ENCODE measurements at regions not wholly inside any gene's neighbourhood (a gene's known extent, or its start where the extent isn't known, plus 50 kb on each side); places are given as distances from the start of the nearest gene placed in this dataset.
"Not testable (repeated sequence)": the region's sequence is repeated elsewhere in the genome, so short reads cannot be mapped to it uniquely, and the experiment has no call there.

- Histone ChIP-seq H3K9me3 (ENCODE audit: low read length) (no peaks in the 10 kb centered on the region), H3K4me1 (ENCODE audit: insufficient read depth, low read length) (no peaks in the 10 kb centered on the region), H2AFZ (ENCODE audit: low read depth, low read length) (no peak overlapping the region), H3K36me3 (ENCODE audit: insufficient read depth, low read length) (no peaks in the 10 kb centered on the region), H3K4me3 (ENCODE audit: low read length) (no peak overlapping the region), H3K27me3 (ENCODE audit: insufficient read depth, low read length) (no peaks in the 10 kb centered on the region)
These were observed 246.1 kb downstream of the OR4C45 start for GRCh38 chr11:50278756-50279155.

- H3K9me3 ChIP-seq (ENCODE audit: low read length), result no peaks in the 10 kb centered on the region
- no peaks in the 10 kb centered on the region for H3K36me3 ChIP-seq (ENCODE audit: insufficient read depth, low read length)
- H2AFZ ChIP-seq (ENCODE audit: low read depth, low read length), result no peak overlapping the region
- no peaks in the 10 kb centered on the region for H3K27me3 ChIP-seq (ENCODE audit: insufficient read depth, low read length)
- no peaks in the 10 kb centered on the region for H3K4me1 ChIP-seq (ENCODE audit: insufficient read depth, low read length)
- H3K4me3 ChIP-seq (ENCODE audit: low read length), result peak overlapping the region; percentile 36
These were observed 265.7 kb downstream of the OR4C45 start for GRCh38 chr11:50298182-50298988.

GRCh38 chr11:50330723-50331122, 298.0 kb downstream of the OR4C45 start:
- not testable (repeated sequence) for H3K9me3 ChIP-seq (ENCODE audit: low read length)

GRCh38 chr11:50333861-50334260, 301.2 kb downstream of the OR4C45 start:
- Histone ChIP-seq H3K27me3 (ENCODE audit: insufficient read depth, low read length) (no peaks in the 10 kb centered on the region), H3K4me1 (ENCODE audit: insufficient read depth, low read length) (no peaks in the 10 kb centered on the region), H2AFZ (ENCODE audit: low read depth, low read length) (no peak overlapping the region), H3K4me3 (ENCODE audit: low read length) (no peak overlapping the region), H3K36me3 (ENCODE audit: insufficient read depth, low read length) (no peaks in the 10 kb centered on the region), H3K9me3 (ENCODE audit: low read length) (no peaks in the 10 kb centered on the region)

More at GRCh38 chr11:50330723-50331122, 298.0 kb downstream of the OR4C45 start:
- H3K4me1 ChIP-seq (ENCODE audit: insufficient read depth, low read length); H3K36me3 ChIP-seq (ENCODE audit: insufficient read depth, low read length); H3K4me3 ChIP-seq (ENCODE audit: low read length); H2AFZ ChIP-seq (ENCODE audit: low read depth, low read length); H3K27me3 ChIP-seq (ENCODE audit: insufficient read depth, low read length): not testable (repeated sequence)

- H3K4me3 ChIP-seq (ENCODE audit: low read length); H2AFZ ChIP-seq (ENCODE audit: low read depth, low read length); H3K27me3 ChIP-seq (ENCODE audit: insufficient read depth, low read length); H3K4me1 ChIP-seq (ENCODE audit: insufficient read depth, low read length); H3K36me3 ChIP-seq (ENCODE audit: insufficient read depth, low read length); H3K9me3 ChIP-seq (ENCODE audit: low read length): not testable (repeated sequence)
These were observed 304.8 kb downstream of the OR4C45 start for GRCh38 chr11:50337432-50337831.

GRCh38 chr11:50348018-50348417, 315.3 kb downstream of the OR4C45 start:
- H3K4me3 ChIP-seq (ENCODE audit: low read length); H3K27me3 ChIP-seq (ENCODE audit: insufficient read depth, low read length); H2AFZ ChIP-seq (ENCODE audit: low read depth, low read length); H3K9me3 ChIP-seq (ENCODE audit: low read length); H3K4me1 ChIP-seq (ENCODE audit: insufficient read depth, low read length); H3K36me3 ChIP-seq (ENCODE audit: insufficient read depth, low read length): not testable (repeated sequence)

GRCh38 chr11:50379484-50379883, 346.8 kb downstream of the OR4C45 start:
- Histone ChIP-seq H3K9me3 (ENCODE audit: low read length) (no peaks in the 10 kb centered on the region), H3K27me3 (ENCODE audit: insufficient read depth, low read length) (no peaks in the 10 kb centered on the region), H2AFZ (ENCODE audit: low read depth, low read length) (no peak overlapping the region), H3K36me3 (ENCODE audit: insufficient read depth, low read length) (no peaks in the 10 kb centered on the region), H3K4me1 (ENCODE audit: insufficient read depth, low read length) (no peaks in the 10 kb centered on the region), H3K4me3 (ENCODE audit: low read length) (no peak overlapping the region)

GRCh38 chr11:50394017-50394416, 361.3 kb downstream of the OR4C45 start:
- Histone ChIP-seq H3K9me3 (ENCODE audit: low read length) (no peaks in the 10 kb centered on the region), H3K36me3 (ENCODE audit: insufficient read depth, low read length) (no peaks in the 10 kb centered on the region), H3K27me3 (ENCODE audit: insufficient read depth, low read length) (no peaks in the 10 kb centered on the region), H2AFZ (ENCODE audit: low read depth, low read length) (no peak overlapping the region), H3K4me1 (ENCODE audit: insufficient read depth, low read length) (no peaks in the 10 kb centered on the region), H3K4me3 (ENCODE audit: low read length) (no peak overlapping the region)

GRCh38 chr11:50412832-50413231, 380.2 kb downstream of the OR4C45 start:
- Histone ChIP-seq H2AFZ (ENCODE audit: low read depth, low read length) (no peak overlapping the region), H3K4me3 (ENCODE audit: low read length) (no peak overlapping the region), H3K27me3 (ENCODE audit: insufficient read depth, low read length) (no peaks in the 10 kb centered on the region), H3K36me3 (ENCODE audit: insufficient read depth, low read length) (no peaks in the 10 kb centered on the region), H3K9me3 (ENCODE audit: low read length) (no peaks in the 10 kb centered on the region), H3K4me1 (ENCODE audit: insufficient read depth, low read length) (no peaks in the 10 kb centered on the region)

- H3K36me3 ChIP-seq (ENCODE audit: insufficient read depth, low read length), result no peaks in the 10 kb centered on the region
- H3K27me3 ChIP-seq (ENCODE audit: insufficient read depth, low read length), result no peaks in the 10 kb centered on the region
- H3K9me3 ChIP-seq (ENCODE audit: low read length), result no peaks in the 10 kb centered on the region
- no peak overlapping the region for H2AFZ ChIP-seq (ENCODE audit: low read depth, low read length)
- no peaks in the 10 kb centered on the region for H3K4me1 ChIP-seq (ENCODE audit: insufficient read depth, low read length)
- H3K4me3 ChIP-seq (ENCODE audit: low read length), result no peak overlapping the region
These were observed 390.5 kb downstream of the OR4C45 start for GRCh38 chr11:50423208-50423607.
